Mononuclear cell (primary cell): ENCODE measurements at regions not wholly inside any gene's neighbourhood (a gene's known extent, or its start where the extent isn't known, plus 50 kb on each side); places are given as distances from the start of the nearest gene placed in this dataset.
"Not testable (repeated sequence)": the region's sequence is repeated elsewhere in the genome, so short reads cannot be mapped to it uniquely, and the experiment has no call there.

Source experiments
- H3K27me3 ChIP-seq: 2 replicates; pipeline ENCODE4 v1.6.0; 2011; ENCODE audit warnings: low read length, control low read depth; ENCODE audit not compliant: insufficient read depth
- H3K4me1 ChIP-seq: 2 replicates; pipeline ENCODE4 v1.5.1; 2011; ENCODE audit warnings: mild to moderate bottlenecking, low read length, control low read depth; ENCODE audit not compliant: insufficient read depth
- H3K4me3 ChIP-seq: 2 replicates; pipeline ENCODE4 v1.5.1; 2011; ENCODE audit warnings: mild to moderate bottlenecking, low read length, moderate library complexity
- H3K9me3 ChIP-seq: 2 replicates; pipeline ENCODE4 v1.5.1; 2011; ENCODE audit warnings: low read depth, mild to moderate bottlenecking, control low read depth, low read length

DNA sequence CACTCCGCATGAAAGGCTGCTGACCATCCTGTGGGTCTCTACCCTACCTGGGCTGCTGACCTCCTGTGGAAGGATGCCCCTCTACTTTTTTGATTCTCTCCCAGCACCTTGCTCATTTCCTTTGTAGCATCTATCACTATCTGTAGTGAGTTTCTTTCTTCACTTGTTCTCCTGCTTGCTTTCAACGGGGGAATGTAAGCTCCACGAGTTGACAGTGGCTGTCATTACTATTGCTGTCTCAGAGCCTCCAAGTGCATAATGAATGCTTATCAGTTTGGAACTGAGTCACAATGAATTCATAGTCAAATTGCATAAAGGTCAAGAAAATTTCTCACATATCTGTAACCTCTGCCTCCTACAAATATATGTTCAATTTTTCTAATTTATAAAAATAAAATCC is 477.7 kb downstream of the PLCL1 start:
- no peaks in the 10 kb centered on the region for H3K4me1 ChIP-seq
- peaks cover 14% of the 10 kb centered on the region for H3K27me3 ChIP-seq
- no peak overlapping the region for H3K4me3 ChIP-seq
- H3K9me3 ChIP-seq = no peaks in the 10 kb centered on the region

GRCh38 chr2:198280145-198280544 is 475.8 kb downstream of the PLCL1 start:
- Histone ChIP-seq H3K4me1 (no peaks in the 10 kb centered on the region), H3K4me3 (no peak overlapping the region), H3K27me3 (peaks cover 14% of the 10 kb centered on the region), H3K9me3 (no peaks in the 10 kb centered on the region)

GRCh38 chr2:198279026-198279425 is 474.6 kb downstream of the PLCL1 start:
- Histone ChIP-seq H3K4me3 (no peak overlapping the region), H3K9me3 (no peaks in the 10 kb centered on the region), H3K4me1 (no peaks in the 10 kb centered on the region), H3K27me3 (peaks cover 12% of the 10 kb centered on the region)

DNA sequence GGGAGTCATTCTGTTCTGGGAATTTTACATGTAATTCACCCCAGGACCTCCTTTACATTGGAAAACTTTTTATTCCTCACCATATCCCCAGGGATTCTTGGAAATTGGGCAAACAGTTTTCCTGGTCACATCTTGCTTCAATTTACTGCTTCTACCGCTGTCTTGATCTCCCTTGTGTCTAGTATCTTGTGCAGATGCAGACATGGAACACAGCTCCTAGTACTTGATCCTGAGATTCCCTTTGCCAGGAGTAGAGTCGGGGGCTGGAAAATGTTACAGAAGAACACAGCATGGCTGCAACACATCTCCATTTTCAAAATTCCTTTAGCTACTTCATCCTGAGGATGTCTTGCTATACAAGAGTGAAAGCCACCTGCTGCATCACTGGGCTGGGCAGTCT is 472.8 kb downstream of the PLCL1 start:
- no peaks in the 10 kb centered on the region for H3K4me1 ChIP-seq
- peaks cover 7% of the 10 kb centered on the region for H3K27me3 ChIP-seq
- no peak overlapping the region for H3K4me3 ChIP-seq
- H3K9me3 ChIP-seq = no peaks in the 10 kb centered on the region

GRCh38 chr2:198273660-198274059 is 469.3 kb downstream of the PLCL1 start:
- Histone ChIP-seq H3K9me3 (no peaks in the 10 kb centered on the region), H3K27me3 (no peaks in the 10 kb centered on the region), H3K4me3 (no peak overlapping the region), H3K4me1 (no peaks in the 10 kb centered on the region)

GRCh38 chr2:198270157-198270556 is 465.8 kb downstream of the PLCL1 start:
- H3K4me3 ChIP-seq, H3K4me1 ChIP-seq, H3K27me3 ChIP-seq, H3K9me3 ChIP-seq: not testable (repeated sequence)

GRCh38 chr2:198268519-198268918 is 464.1 kb downstream of the PLCL1 start:
- H3K4me3 ChIP-seq = no peak overlapping the region
- H3K4me1 ChIP-seq = no peaks in the 10 kb centered on the region
- no peaks in the 10 kb centered on the region for H3K9me3 ChIP-seq
- no peaks in the 10 kb centered on the region for H3K27me3 ChIP-seq

GRCh38 chr2:198259496-198259895 is 455.1 kb downstream of the PLCL1 start:
- Histone ChIP-seq H3K27me3 (peaks cover 2% of the 10 kb centered on the region), H3K9me3 (no peaks in the 10 kb centered on the region), H3K4me1 (no peaks in the 10 kb centered on the region), H3K4me3 (no peak overlapping the region)

DNA sequence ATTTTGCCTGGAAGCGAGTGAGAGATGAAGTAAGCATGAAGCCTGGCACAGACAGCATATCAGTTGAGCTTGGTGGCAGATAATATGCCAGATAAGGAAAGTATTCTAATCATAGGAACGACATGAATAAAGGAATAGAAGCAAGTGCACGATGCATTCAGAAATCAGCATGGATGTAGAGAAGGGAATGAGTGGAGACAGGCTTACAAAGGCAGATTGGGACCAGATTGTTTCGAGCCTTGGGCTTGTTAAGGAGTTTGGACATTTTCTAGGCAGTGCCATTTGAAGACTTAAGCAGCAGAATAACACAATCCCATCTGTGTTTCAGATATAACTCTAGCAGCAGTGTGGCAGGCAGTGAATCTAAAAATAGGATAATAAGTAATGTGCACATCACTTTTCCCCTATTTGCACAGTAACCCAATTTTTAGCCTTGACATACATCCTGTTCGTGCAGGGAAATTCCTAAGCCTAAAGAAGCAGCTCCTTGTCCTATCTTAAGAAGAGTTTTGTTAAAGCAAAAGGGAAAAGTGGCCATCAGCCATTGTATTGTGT is 450.2 kb downstream of the PLCL1 start:
- H3K27me3 ChIP-seq = peaks cover 5% of the 10 kb centered on the region
- H3K4me1 ChIP-seq = no peaks in the 10 kb centered on the region
- no peaks in the 10 kb centered on the region for H3K9me3 ChIP-seq
- H3K4me3 ChIP-seq = no peak overlapping the region

DNA sequence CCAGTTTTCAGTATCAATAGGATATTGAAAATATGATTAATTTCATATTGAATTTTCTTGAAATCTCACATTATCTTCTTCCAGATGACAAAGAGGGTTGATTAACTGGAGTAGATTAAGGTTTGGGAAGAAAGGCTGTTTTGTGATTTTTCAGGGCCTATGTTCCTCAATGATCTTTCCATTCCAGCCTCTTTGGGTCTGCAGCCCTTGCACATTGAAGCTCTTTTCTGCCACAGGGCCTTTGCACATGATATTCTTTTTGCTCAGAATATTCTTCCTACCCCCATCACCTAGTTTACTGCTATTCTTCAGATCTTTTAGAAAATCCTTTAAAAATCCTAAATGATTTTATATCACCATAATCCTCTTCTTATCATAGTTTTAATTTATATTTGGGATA is 449.6 kb downstream of the PLCL1 start:
- H3K9me3 ChIP-seq = no peaks in the 10 kb centered on the region
- no peaks in the 10 kb centered on the region for H3K4me1 ChIP-seq
- H3K27me3 ChIP-seq = peaks cover 5% of the 10 kb centered on the region

DNA sequence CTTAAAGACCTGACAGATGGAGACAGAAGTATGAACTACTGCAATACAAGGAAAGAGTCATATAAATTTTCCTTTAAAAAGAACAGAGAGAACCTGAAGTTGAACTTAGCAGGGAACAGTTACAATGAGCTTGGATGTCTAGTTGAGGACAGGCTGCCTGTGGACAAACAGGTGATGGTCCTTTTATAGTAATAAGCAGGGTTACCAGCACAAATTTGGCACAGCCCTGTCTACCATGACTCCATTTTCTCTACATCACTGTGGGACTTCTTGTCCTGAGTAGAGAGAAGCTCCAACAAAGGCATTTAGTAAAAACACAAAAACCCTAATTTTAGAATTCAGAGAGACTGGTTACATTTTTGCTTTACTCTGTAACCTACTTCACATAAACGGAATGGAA is 448.1 kb downstream of the PLCL1 start:
- Histone ChIP-seq H3K27me3 (peaks cover 5% of the 10 kb centered on the region), H3K9me3 (no peaks in the 10 kb centered on the region), H3K4me1 (no peaks in the 10 kb centered on the region), H3K4me3 (no peak overlapping the region)

More for the DNA sequence above, 449.6 kb downstream of the PLCL1 start:
- no peak overlapping the region for H3K4me3 ChIP-seq

DNA sequence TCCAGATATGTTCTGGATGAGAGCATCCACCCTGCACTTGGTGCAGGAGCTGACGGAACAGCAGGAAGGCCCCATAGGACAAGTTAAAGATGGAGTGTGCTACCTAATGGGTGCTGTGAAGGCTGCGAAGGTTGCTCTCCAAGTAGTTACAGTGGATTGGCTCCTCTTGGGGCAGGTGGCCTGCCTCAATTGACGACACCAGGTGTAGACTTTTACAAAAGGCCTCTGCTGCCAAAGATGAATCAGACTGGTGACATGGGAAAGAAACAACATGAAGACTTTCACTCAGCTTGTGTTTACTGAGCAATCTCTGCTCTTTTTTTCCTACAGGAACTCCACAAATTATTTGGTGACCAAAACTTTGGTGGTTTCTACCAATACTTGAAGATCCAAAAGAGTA is 437.7 kb downstream of the PLCL1 start:
- Histone ChIP-seq H3K27me3 (no peaks in the 10 kb centered on the region), H3K4me1 (no peaks in the 10 kb centered on the region), H3K9me3 (no peaks in the 10 kb centered on the region), H3K4me3 (no peak overlapping the region)

- no peak overlapping the region for H3K4me3 ChIP-seq
- H3K27me3 ChIP-seq = no peaks in the 10 kb centered on the region
- no peaks in the 10 kb centered on the region for H3K9me3 ChIP-seq
- H3K4me1 ChIP-seq = no peaks in the 10 kb centered on the region
Observed at GRCh38 chr2:198238429-198238828, 434.0 kb downstream of the PLCL1 start.

GRCh38 chr2:198236338-198236737 is 431.9 kb downstream of the PLCL1 start:
- no peaks in the 10 kb centered on the region for H3K9me3 ChIP-seq
- no peak overlapping the region for H3K4me3 ChIP-seq
- H3K27me3 ChIP-seq = no peaks in the 10 kb centered on the region
- no peaks in the 10 kb centered on the region for H3K4me1 ChIP-seq

DNA sequence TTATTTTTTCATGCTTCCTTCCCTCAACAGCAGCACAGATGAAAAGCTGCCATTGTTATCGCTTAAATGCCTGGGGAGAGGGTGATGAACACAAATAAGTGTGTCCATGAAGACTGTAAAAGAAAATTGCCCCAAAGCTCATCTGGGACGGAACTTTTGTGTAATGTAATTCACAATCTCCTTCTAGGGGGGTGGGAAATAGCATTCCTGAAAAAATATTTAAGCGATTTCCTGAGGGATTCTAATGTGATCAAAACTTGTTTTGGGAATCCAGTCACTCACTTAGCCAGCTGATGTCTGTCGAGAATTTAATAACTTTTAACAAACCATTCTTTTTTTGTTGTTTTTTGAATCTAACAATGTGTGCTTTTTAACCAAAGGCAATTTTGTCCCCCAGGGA is 427.9 kb downstream of the PLCL1 start:
- Histone ChIP-seq H3K4me1 (no peaks in the 10 kb centered on the region), H3K4me3 (no peak overlapping the region), H3K9me3 (no peaks in the 10 kb centered on the region), H3K27me3 (no peaks in the 10 kb centered on the region)

DNA sequence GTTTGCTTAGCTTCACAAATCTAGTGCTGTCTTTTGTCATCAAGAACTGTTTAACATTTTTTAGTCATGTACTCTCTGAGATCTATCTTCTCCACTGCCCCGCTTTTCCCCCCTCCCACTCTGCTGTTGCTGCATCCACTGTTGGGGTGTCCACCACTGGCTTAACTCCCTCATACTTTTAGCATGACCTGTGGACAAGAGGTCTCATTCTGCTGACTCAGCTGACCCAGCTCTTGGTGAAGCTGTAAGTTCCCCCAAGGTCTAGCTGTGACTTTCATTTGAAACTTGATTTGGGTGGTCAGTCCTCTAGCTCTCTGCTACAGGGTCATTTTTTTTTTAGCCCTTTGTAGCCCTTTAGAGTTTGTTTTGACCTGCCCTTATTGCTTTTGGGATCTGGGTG is 427.2 kb downstream of the PLCL1 start:
- no peaks in the 10 kb centered on the region for H3K4me1 ChIP-seq
- no peaks in the 10 kb centered on the region for H3K27me3 ChIP-seq
- no peaks in the 10 kb centered on the region for H3K9me3 ChIP-seq
- H3K4me3 ChIP-seq = no peak overlapping the region
